GM10248 (cell line): ENCODE measurements at regions not wholly inside any gene's neighbourhood (a gene's known extent, or its start where the extent isn't known, plus 50 kb on each side); places are given as distances from the start of the nearest gene placed in this dataset.

Source experiments
- CTCF ChIA-PET: fragments of 300-600 bp; sonication (Branson Sonifier 250); formaldehyde crosslinking; extraction: SDS; loops from one replicate; lab custom pipeline; 2021; ENCODE audit warnings: antibody characterized with exemption; lab: Yijun Ruan, JAX
- POLR2A ChIA-PET: fragments of 350-650 bp; sonication (Branson Sonifier 250); formaldehyde crosslinking; extraction: SDS; loops from one replicate; lab custom pipeline; 2020; ENCODE audit warnings: antibody characterized with exemption; lab: Yijun Ruan, JAX
- DNase-seq: peaks from one replicate; pipeline ENCODE4 v3.0.0; 2012; ENCODE audit errors: extremely low spot score
- CTCF ChIP-seq: IDR thresholded peaks from 2 replicates; pipeline ENCODE4 v1.5.1; 2012; ENCODE audit warnings: mild to moderate bottlenecking, low read depth; ENCODE audit errors: extremely low read depth, missing control alignments, control extremely low read depth

GRCh38 chr3:106182950-106183511, 314.2 kb upstream of the CBLB start:
- POLR2A ChIA-PET: no interaction called here
- no peak for TF ChIP-seq CTCF
- CTCF ChIA-PET: interaction anchor here (1.1 to 1.9 kb wide), 4 partner anchors 8 to 356 kb away, joined by 3 to 6 read pairs (median 4); no protein-coding TSS in a partner anchor
- DNase-seq: no peak

- ChIA-PET POLR2A (interaction anchor here (0.9 kb wide), 1 partner anchor 357 kb away, joined by 3 read pairs; no protein-coding TSS in a partner anchor), CTCF (interaction anchor here (1.2 to 1.9 kb wide), 3 partner anchors 9 to 55 kb away, joined by 3 to 6 read pairs (median 6); no protein-coding TSS in a partner anchor)
- TF ChIP-seq CTCF: no peak
- no peak for DNase-seq
Observed at GRCh38 chr3:106183762-106184391, 315.1 kb upstream of the CBLB start.

GRCh38 chr3:106184540-106185457, 316.0 kb upstream of the CBLB start:
- ChIA-PET CTCF (interaction anchor here (1.0 to 1.9 kb wide), 3 partner anchors 10 to 56 kb away, joined by 3 to 6 read pairs (median 3); no protein-coding TSS in a partner anchor), POLR2A (interaction anchor here (0.9 kb wide), 1 partner anchor 358 kb away, joined by 3 read pairs; no protein-coding TSS in a partner anchor)
- TF ChIP-seq CTCF: no peak
- no peak for DNase-seq

GRCh38 chr3:106185949-106186348, 317.1 kb upstream of the CBLB start:
- DNase-seq: no peak
- ChIA-PET CTCF (interaction anchor here (1.0 to 1.2 kb wide), 2 partner anchors 8 to 18 kb away, joined by 3 read pairs; no protein-coding TSS in a partner anchor), POLR2A (no interaction called here)
- no peak for TF ChIP-seq CTCF

- POLR2A ChIA-PET: no interaction called here
- CTCF ChIA-PET: interaction anchor here (1.0 kb wide), 2 partner anchors 11 to 112 kb away, joined by 3 to 4 read pairs; no protein-coding TSS in a partner anchor
- no peak for DNase-seq
- no peak for TF ChIP-seq CTCF
Observed at GRCh38 chr3:106190296-106190695, 321.5 kb upstream of the CBLB start.

GRCh38 chr3:106191211-106191610, 322.4 kb upstream of the CBLB start:
- no peak for DNase-seq
- TF ChIP-seq CTCF: no peak
- CTCF ChIA-PET: no interaction called here

More at GRCh38 chr3:106191211-106191610, 322.4 kb upstream of the CBLB start:
- POLR2A ChIA-PET: no interaction called here
